ENCODE measurements at regions not wholly inside any gene's neighbourhood (a gene's known extent, or its start where the extent isn't known, plus 50 kb on each side); places are given as distances from the start of the nearest gene placed in this dataset.

- H3K9me3 ChIP-seq: no peaks in the 10 kb centered on the region
- no peak overlapping the region for H3K4me3 ChIP-seq
- H3K36me3 ChIP-seq: no peaks in the 10 kb centered on the region
- H3K27ac ChIP-seq: no peak overlapping the region
- no peaks in the 10 kb centered on the region for H3K27me3 ChIP-seq
- no peak for DNase-seq (ENCODE audit: low spot score)
- TF ChIP-seq CTCF (IDR thresholded peaks at IDR 0.05): no peak
- no peaks in the 10 kb centered on the region for H3K4me1 ChIP-seq
These were observed 640.3 kb downstream of the TBC1D4 start for GRCh38 chr13:74841651-74842050.

GRCh38 chr13:74841123-74841522 lies 640.8 kb downstream of the TBC1D4 start:
- Histone ChIP-seq H3K4me1 (no peaks in the 10 kb centered on the region), H3K27ac (no peak overlapping the region), H3K27me3 (no peaks in the 10 kb centered on the region), H3K36me3 (no peaks in the 10 kb centered on the region), H3K4me3 (no peak overlapping the region), H3K9me3 (no peaks in the 10 kb centered on the region)
- DNase-seq (ENCODE audit: low spot score): no peak
- TF ChIP-seq CTCF (IDR thresholded peaks at IDR 0.05): no peak

- no peak for DNase-seq (ENCODE audit: low spot score)
- no peak for TF ChIP-seq CTCF (IDR thresholded peaks at IDR 0.05)
- H3K4me1 ChIP-seq: no peaks in the 10 kb centered on the region
These were observed 642.3 kb downstream of the TBC1D4 start for GRCh38 chr13:74839656-74840055.

GRCh38 chr13:74838096-74838495 lies 643.9 kb downstream of the TBC1D4 start:
- Histone ChIP-seq H3K9me3 (no peaks in the 10 kb centered on the region), H3K27ac (no peak overlapping the region), H3K4me1 (no peaks in the 10 kb centered on the region), H3K36me3 (no peaks in the 10 kb centered on the region), H3K4me3 (no peak overlapping the region), H3K27me3 (no peaks in the 10 kb centered on the region)
- no peak for DNase-seq (ENCODE audit: low spot score)
- TF ChIP-seq CTCF (IDR thresholded peaks at IDR 0.05): no peak

More at GRCh38 chr13:74839656-74840055, 642.3 kb downstream of the TBC1D4 start:
- Histone ChIP-seq H3K36me3 (no peaks in the 10 kb centered on the region), H3K9me3 (no peaks in the 10 kb centered on the region), H3K4me3 (no peak overlapping the region), H3K27me3 (no peaks in the 10 kb centered on the region), H3K27ac (no peak overlapping the region)

- Histone ChIP-seq H3K9me3 (no peaks in the 10 kb centered on the region), H3K4me1 (no peaks in the 10 kb centered on the region), H3K36me3 (no peaks in the 10 kb centered on the region), H3K27me3 (no peaks in the 10 kb centered on the region), H3K27ac (no peak overlapping the region), H3K4me3 (no peak overlapping the region)
- no peak for TF ChIP-seq CTCF (IDR thresholded peaks at IDR 0.05)
- no peak for DNase-seq (ENCODE audit: low spot score)
These were observed 645.3 kb downstream of the TBC1D4 start for GRCh38 chr13:74836628-74837027.

GRCh38 chr13:74835579-74835978 lies 646.4 kb downstream of the TBC1D4 start:
- TF ChIP-seq CTCF (IDR thresholded peaks at IDR 0.05): no peak
- H3K36me3 ChIP-seq: no peaks in the 10 kb centered on the region
- no peak for DNase-seq (ENCODE audit: low spot score)
- no peak overlapping the region for H3K27ac ChIP-seq
- H3K27me3 ChIP-seq: no peaks in the 10 kb centered on the region
- no peaks in the 10 kb centered on the region for H3K9me3 ChIP-seq
- H3K4me1 ChIP-seq: no peaks in the 10 kb centered on the region
- H3K4me3 ChIP-seq: no peak overlapping the region
